ENCODE measurements at regions not wholly inside any gene's neighbourhood (a gene's known extent, or its start where the extent isn't known, plus 50 kb on each side); places are given as distances from the start of the nearest gene placed in this dataset.

DNA sequence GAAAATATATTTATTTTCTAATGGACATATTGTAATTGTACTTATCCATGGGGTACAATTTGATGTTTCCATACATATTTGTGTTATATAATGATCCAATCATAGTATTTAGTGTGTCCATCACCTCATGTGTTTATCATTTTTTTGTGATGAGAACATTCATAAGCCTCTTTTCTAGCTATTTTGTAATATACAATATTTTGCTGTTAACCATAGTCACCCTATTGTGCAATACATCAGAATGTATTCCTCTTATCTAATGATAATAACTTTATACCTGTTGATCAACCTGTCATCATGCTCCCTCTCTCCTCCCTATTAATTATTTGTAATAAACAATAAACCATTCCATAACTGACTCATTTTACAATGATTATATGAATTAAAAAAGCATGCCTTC, 93.2 kb downstream of the ISL1 start:
- TF ChIP-seq, protein P1, sequence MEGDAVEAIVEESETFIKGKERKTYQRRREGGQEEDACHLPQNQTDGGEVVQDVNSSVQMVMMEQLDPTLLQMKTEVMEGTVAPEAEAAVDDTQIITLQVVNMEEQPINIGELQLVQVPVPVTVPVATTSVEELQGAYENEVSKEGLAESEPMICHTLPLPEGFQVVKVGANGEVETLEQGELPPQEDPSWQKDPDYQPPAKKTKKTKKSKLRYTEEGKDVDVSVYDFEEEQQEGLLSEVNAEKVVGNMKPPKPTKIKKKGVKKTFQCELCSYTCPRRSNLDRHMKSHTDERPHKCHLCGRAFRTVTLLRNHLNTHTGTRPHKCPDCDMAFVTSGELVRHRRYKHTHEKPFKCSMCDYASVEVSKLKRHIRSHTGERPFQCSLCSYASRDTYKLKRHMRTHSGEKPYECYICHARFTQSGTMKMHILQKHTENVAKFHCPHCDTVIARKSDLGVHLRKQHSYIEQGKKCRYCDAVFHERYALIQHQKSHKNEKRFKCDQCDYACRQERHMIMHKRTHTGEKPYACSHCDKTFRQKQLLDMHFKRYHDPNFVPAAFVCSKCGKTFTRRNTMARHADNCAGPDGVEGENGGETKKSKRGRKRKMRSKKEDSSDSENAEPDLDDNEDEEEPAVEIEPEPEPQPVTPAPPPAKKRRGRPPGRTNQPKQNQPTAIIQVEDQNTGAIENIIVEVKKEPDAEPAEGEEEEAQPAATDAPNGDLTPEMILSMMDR (IDR thresholded peaks at IDR 0.05), result no peak
- TF ChIP-seq EP300 (IDR thresholded peaks at IDR 0.05), result no peak
- no peak for TF ChIP-seq POLR2A (IDR thresholded peaks at IDR 0.05)
- TF ChIP-seq POLR2AphosphoS5 (IDR thresholded peaks at IDR 0.05), result no peak

All from upper lobe of left lung (tissue), 4 donors.